ENCODE measurements at regions not wholly inside any gene's neighbourhood (a gene's known extent, or its start where the extent isn't known, plus 50 kb on each side); places are given as distances from the start of the nearest gene placed in this dataset.

- no peaks in the 10 kb centered on the region for H3K4me1 ChIP-seq (ENCODE audit: insufficient read depth, low read length)
- H3K4me2 ChIP-seq (ENCODE audit: low read depth, low read length) = no peak overlapping the region
- DNase-seq (ENCODE audit: low spot score) = no peak
- CTCF ChIA-PET (ENCODE audit: low intra/inter-chr PET ratio, low total read pairs) = no interaction called here
- no peak overlapping the region for H3K9ac ChIP-seq (ENCODE audit: insufficient read depth, low read depth, low read length)
- H3K27me3 ChIP-seq (ENCODE audit: control insufficient read depth in 1 of 2, insufficient read depth in 2 of 2, low read length in 2 of 2) = no peaks in the 10 kb centered on the region
- intact Hi-C loops (cut with micrococcal nuclease; ENCODE audit: unreplicated experiment) = no loop called here
- H3K4me3 ChIP-seq (replicated peaks in 1 of 3; ENCODE audit: insufficient read depth in 1 of 3, low read depth in 2 of 3, low read length in 3 of 3) = no peak overlapping the region
- POLR2A ChIA-PET = no interaction called here
- H4K20me1 ChIP-seq (ENCODE audit: insufficient read depth, low read length) = no peaks in the 10 kb centered on the region
- ATAC-seq = no peak
- no TSS peak for BruUV-seq (replicated peaks)
- FAIRE-seq = no peak
- H3K9me3 ChIP-seq (ENCODE audit: low read length) = peaks cover 29% of the 10 kb centered on the region
- TF ChIP-seq FOSL2 (CRISPR knock-in tag; IDR thresholded peaks at IDR 0.05) (no peak), ZBTB44 (CRISPR knock-in tag; IDR thresholded peaks at IDR 0.05) (no peak), IKZF5 (CRISPR knock-in tag; IDR thresholded peaks at IDR 0.05) (no peak), ISL2 (CRISPR knock-in tag; IDR thresholded peaks at IDR 0.05) (no peak), ZBTB49 (CRISPR knock-in tag; IDR thresholded peaks at IDR 0.05; ENCODE audit: borderline replicate concordance) (no peak), JARID2 (CRISPR knock-in tag; IDR thresholded peaks at IDR 0.05; ENCODE audit: insufficient replicate concordance) (no peak), ZNF138 (CRISPR knock-in tag; IDR thresholded peaks at IDR 0.05; ENCODE audit: low read depth) (no peak), ZNF34 (CRISPR knock-in tag; IDR thresholded peaks at IDR 0.05; ENCODE audit: borderline replicate concordance) (no peak), TFAP4 (IDR thresholded peaks at IDR 0.05; ENCODE audit: borderline replicate concordance, low read depth) (no peak)
- no peak overlapping the region for H3K27ac ChIP-seq (ENCODE audit: extremely low read length, insufficient read depth, low read length)
- in situ Hi-C loops (cut with HindIII; ENCODE audit: extremely low pct_ligation_motif_present, low pct_unique_long_range_greater_than_20kb) = no loop called here
- H2AFZ ChIP-seq (ENCODE audit: low read length) = no peak overlapping the region
- WGBS (ENCODE audit: low lambda C conversion rate) = 6% methylated on average over 1 of the region's 1 CpG
- H3K36me3 ChIP-seq (replicated peaks in 1 of 2; ENCODE audit: control insufficient read depth in 1 of 2, insufficient read depth in 2 of 2, low read length in 2 of 2) = no peaks in the 10 kb centered on the region
- no peaks in the 10 kb centered on the region for H3K79me2 ChIP-seq (ENCODE audit: insufficient read depth, low read length)
These were observed 415.6 kb upstream of the BTBD3 start for GRCh38 chr20:11502061-11502460.
